Fibroblast of skin of left quadriceps (primary cell): ENCODE measurements at regions not wholly inside any gene's neighbourhood (a gene's known extent, or its start where the extent isn't known, plus 50 kb on each side); places are given as distances from the start of the nearest gene placed in this dataset.

Experiments used
- DNase-seq, 2 experiments: peaks; one replicate each; pipeline ENCODE4 v3.0.0-alpha.2; 2013; ENCODE audit warnings: low read depth in 2 of 2

DNA sequence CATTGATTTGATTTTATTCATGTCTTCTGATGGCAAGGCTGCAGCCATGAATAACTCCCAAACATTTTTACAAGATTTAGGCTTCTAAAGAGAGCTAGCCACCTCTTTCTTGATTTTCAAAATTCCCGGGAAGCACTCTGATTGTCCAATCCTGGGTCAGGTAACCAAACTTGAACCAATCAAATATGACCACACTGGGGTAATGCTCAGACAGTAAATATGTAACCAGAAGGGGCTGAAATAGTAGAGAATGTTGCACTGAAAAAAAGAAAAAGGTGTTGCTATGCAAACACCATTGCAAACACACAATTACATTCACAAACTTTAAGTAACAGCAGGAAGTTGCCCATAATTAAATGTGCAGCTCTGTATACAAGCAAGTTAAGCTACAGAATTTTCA is 112.9 kb upstream of the IQCM start:
- DNase-seq: no peak

DNA sequence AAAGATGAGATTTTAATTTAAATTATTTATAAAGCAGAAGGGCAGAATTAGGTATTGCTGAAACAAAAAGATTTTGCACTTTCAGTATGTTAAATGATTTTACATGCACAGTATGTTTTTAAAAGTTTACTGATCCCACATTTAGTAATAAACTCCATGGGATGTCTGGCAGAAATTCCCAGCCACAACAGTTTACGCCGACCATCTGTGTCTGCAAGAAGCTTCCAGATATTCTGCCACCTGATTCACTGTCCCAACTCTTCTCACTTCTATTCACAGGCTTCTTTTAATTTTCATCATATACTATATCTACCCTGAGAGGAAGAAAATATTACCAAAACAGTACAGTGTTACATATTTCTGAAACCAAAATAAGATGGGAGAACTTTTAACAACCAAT is 115.8 kb upstream of the IQCM start:
- no peak for DNase-seq

DNA sequence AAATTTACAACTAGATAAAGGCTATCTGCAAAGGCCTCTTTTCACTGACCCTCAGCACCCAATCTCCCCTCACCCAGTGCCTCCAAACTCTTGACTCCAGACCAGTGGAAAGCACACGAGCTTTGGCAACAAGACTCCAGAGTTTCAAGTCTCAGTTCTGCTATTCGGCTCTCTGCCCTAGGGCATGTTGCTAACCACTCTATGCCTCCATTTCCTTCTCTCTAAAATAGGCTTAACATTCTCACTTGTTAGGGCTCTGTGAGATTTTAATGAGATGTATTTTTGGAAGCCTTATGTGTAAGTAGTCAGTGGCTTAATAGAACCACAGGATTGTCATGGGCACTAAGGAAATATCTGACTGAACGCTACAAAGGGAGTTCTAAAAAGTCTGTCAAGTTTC is 116.5 kb upstream of the IQCM start:
- no peak for DNase-seq

DNA sequence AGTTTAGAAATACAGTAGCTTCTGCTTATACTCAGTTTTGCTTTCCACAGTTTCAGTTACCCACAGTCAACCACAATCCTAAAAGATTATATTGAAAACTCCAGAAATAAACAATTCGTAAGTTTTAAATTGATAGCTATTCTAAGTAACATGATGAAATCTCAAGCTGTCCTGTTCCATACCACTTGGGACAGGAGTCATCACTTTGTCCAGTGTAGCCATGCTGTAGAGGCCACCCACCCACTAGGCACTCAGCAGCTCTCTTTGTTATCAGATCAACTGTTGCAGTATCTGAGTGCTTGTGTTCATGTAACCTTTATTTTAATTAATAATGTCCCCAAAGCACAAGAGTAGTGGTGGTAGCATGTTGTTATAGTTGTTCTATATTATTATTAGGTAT is 117.5 kb upstream of the IQCM start:
- no peak for DNase-seq

DNA sequence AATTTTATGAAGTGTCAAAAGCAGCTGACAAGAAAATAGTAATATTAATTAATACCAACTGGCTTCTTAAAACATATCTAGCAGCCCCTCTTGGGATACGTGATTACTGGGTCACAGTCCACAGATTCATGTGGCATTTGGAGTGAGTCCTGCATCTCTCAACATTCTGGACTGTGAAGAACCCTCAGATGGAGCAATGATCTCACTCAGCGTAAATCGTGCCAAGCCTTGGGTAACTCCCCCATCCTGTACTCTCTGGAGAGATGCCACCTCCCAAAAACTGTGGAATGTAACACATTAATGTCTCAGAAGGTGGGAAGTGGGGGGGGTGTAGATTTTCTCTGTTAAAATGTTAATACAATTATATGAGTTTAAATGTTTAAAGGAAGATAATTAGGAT is 118.2 kb upstream of the IQCM start:
- DNase-seq: no peak

DNA sequence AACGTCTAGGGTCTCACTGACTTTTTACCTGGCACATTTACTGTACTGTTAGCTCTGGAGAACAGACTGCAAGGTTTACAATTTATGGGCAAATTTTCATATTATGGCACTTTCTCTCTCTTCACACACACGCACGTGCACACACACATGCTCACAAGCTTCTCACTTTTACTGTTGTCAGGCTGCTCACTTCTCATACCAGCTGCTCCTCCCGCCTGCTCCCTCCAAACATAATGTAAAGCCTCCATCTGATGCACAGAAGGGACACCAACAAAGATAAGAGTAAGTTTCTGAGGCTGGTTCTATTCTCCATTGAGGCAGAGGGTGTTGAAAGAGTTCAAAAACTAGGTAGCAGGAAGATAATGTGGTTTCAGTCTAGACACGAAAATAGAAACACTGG is 128.9 kb upstream of the DCLK2 start:
- DNase-seq: no peak

DNA sequence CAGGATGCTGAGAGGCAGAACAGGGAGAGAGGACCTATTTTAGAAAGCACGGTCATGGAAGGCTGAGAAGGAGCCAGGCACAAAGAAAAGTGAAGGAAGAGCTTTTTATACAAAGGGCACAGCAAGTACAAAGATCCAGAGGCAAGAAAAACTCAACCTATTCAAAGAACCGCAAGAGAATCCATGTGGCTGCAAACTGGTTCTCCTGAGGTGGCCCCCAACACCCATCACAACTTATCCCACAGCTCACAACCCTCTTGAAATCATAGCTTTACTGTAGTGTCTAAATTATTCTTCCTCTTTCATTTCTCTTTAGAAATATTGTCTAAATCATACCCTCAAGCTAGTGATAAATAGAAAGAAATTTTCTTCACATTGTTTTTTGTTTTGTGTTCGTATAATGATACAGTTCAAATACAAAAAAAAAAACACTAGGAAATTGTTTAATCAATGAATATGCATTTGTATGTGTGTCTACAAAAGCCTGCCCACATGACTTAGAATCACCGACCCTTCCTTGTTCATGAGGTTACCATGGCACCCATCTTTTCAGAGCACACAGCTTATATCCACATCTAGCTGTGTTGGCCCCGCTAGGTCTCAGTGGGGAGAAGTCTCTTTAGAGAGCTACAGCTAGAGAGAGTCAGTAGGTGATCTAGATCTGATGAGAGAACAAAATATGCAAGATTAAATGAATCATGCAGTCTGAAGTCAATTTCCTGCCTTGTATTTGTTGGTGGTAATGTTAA is 126.9 kb upstream of the DCLK2 start:
- DNase-seq: no peak

DNA sequence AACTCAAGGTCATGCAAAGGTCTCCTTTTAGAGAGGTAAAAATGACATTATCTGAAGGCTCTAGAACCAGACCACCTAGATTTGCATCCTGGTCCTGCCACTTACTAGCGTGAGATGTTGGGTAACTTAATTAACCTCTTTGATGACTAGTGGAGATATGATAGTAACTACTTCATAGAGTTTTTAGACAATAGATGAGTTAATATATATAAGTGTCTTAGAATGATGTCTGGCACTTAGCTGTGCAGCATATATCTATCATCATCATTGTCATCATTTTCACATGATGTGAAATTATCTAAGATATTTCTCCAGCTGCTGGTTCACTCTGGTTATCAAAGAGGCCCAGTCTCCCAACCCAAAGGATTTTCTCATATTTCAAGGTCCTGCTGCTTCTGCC is 126.1 kb upstream of the DCLK2 start:
- no peak for DNase-seq

DNA sequence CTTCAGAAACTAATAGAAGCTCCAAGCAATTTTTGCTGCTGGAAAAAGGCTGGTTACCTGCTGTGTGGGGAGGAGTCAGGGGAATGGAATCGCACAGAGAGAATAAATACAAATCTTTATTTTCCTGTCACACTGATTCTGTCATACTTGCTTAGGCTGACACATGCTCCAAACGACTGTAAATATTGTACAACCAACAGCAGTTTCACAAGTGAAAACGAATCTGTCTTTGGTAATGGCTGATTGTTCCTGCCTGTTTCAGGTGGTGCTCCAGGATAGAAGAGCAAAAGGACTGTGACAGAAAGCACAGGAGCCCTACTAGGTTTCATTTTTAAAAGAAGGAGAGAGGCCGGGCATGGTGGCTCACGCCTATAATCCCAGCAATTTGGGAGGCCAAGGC is 125.5 kb upstream of the DCLK2 start:
- DNase-seq: no peak

DNA sequence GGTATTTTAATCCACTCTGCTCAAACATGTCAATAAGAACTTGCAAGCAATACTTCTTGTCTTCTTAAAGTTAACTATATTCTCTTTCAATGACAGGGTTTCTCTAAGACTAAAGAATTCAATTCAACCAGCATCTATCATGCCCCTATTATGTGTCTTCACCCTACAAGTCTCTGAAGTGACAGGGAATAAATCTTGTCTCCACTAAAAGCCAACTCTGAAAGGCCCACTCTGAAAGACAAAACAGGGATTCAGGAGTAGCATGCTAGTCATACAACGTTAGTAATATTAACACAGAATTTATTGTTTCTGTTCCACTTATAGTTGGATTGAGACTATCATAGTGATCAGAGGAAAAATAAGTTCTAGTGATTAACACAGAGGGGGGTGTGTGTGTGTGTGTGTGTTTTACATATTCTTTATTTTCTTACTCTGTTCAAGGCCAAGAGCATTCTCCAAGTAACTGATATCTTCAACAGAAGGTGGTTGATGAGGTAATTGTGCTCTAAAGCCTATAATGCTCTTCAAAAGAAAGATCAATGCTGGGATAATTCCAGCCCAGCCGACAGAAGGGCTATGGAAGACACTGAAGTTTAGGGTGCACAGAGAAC is 122.4 kb upstream of the DCLK2 start:
- DNase-seq: no peak

DNA sequence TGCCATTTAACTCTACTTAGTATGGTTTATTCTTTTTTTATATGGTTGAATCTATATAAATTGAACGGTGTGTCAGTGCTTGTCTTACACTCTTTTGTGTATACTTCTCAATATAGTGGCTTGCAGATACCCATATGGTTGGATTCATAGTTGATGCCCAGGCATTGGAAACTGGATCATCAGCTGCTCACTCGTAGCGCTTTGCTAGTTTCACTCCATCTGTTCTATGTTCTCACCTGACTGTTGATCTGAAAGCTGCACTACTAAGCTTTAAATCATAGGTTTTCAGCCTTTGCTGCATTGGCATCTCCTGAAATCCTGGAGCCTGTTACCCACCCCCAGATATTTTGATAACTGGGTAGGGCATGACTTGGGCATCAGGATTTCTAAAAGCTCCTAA is 121.6 kb upstream of the DCLK2 start:
- no peak for DNase-seq

DNA sequence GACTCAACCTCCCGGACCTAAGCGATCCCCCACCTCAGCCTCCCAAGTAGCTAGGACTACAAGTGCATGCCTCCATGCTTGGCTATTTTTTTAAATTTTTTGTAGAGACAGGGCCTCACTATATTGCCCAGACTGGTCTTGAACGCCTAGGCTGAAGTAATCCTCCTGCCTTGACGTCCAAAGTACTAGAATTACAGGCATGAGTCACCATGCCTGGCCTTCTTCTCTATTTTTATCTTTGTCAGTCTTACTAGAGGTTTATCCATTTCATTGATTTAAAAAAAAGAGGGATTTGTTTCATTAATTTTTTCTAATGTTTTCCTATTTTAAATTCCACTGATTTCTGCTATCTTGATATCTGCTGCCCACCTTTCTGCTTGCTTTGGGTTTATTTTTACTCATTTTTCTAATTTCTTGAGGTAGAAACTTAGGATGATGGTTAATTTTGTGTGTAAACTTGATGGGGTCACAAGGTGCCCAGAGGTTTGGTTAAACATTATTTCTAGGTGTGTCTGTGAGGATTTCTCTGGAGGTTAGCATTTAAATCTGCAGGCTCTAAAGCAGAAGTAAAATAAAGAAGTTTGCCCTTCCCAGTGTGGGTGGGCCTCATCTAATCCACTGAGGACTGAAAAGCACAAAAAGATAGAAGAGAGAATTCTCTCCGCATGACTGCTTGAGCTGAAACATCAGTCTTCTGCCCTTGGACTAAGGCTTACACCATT is 116.2 kb upstream of the DCLK2 start:
- DNase-seq: peak; percentile 8 to 10

DNA sequence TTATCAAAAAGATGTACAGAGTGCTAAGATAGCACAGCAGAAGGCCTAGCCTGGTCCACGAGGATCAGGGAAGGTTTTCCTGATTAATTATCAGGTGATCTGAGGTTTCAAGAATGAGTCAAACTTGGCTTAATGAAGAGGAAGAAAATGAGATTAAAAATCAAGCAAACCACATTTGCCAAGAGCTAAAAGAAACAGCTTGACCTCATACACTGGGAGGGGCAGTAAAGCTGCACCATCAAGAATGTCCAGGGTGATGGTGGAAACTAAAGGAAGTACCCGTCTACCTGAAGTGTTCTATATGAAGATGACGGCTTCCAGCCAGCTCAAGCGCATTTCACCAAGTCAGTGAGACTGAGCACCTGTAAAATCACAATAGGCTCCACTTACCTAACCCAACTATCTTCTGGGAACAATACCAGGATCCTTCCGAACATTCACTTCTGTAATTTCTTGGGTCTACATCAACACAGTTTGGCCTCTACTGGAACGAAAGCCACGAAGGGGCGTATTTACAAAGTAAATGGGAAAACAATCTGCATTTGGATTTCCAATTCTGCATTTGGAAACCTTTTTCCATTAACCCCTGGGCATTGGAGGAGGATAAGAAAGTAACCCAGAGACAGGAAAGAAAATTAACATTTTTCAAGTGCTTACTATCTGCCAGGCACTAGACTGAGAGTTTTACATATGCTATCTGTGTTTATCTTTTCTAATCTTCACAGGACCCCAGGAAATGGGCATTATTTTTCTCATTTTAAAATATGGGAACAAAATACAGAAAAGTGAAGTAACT is 114.0 kb upstream of the DCLK2 start:
- DNase-seq: no peak

DNA sequence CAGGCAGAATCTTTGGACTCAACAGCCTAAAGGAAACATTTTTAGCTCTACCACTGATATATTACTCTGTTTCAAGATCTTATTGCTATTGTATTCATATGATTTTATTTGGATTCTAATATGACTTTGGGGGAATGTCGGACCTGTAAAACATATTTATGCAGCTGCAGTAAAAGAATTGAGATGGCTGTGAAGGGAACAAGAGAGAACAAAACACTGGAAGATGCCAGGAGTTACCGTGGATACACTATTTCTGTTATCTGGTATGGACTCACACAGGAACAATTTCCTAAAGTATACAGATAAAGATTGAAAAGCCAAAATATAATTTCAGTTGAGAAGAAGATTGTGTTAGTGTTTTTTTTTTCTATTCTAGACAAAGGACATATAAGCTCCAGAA is 113.0 kb upstream of the DCLK2 start:
- DNase-seq: no peak

DNA sequence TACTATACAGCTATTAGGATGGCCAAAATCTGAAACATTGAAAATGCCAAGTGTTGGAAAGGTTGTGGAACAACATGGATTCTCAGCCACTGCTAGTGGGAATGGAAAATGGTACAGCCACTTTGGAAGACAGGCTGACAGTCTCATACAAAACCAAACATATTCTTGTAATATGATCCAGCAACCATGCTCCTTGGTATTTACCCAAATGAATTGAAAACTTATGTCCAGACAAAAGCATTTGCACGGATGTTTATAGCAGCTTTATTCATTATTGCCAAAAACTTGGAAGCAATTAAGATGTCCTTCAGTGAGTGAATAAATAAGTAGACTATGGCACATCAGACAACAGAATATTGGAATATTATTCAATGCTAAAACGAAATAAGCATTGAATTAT is 105.8 kb upstream of the DCLK2 start:
- DNase-seq: peak in 1 of 2 experiments; percentile 41

DNA sequence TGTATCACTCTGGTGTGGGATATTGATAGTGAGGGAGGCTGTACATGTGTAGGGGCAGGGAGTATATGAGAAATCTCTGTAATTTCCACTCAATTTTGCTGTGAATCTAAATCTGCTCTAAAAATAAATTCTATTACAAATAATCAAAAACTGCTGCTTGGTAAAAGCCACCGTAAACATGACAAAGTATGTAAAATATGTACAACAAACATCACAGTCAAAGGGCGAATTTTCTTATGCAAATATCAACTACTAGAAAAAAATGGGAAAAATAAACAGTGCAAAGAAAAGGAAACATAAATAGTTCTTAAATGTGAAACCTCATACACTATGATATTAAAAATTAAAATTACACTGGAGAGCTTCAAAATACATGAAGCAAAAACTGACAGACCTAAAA is 105.1 kb upstream of the DCLK2 start:
- DNase-seq: no peak

DNA sequence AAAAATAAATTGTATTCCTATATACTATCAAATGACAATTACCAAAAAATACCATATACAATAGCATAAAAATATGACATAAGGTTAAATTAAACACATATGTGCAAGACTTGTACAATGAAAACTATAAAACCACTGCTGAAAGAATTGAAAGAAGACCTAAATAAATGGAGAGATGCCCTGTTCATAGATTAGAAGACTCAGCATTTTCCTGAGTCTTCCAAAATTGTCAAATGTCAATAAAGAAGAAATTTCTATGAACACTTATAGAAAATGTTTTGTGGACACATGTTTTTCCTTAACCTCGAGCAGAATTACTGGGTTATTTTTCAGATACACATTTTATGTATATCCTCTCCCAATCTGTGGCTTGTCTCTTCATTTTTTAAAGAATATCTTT is 103.1 kb upstream of the DCLK2 start:
- DNase-seq: no peak

DNA sequence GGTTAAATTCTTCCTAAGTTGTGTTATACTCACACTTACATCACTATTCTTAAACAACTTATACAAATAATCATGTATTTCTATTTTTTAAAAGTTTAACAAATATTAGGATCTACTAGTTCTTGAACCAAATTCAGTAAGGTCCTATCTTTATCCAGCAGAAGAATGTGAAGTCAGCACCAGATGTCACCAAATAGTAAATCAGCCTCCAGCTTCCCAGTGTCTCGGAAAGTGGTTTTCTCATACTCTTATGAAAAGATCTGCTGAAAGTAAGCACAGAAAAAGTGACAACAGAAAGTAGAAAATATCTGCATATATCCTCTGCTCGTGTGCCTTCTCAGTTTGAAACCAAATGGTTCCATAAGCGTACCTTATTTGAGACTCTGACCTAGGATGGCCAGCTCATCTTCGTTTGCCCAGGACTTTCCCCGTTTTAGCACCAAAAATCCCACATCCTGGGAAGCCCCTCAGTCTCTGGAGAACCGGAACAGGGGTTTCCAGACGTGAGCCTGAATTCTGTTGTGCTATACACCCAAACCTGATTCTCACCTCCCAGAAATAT is 98.0 kb upstream of the DCLK2 start:
- no peak for DNase-seq

DNA sequence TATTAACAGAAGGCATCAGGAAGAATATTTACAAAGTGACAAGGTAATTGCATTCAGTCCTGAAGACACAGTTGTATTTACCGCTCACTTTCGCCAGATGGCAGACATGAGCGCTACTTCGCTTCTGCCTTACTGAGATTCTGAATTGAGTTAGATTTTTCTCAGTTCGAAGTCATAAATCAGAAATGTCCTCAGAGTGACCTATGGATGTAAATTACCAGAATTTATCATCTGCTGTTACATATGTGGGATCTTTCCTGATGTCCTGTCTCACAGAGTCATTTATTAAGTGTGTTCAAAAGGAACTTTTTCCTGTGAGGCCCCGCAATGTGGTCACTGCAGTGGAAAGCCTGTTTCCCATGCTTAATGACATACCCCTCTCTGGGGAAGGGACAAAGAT is 97.3 kb upstream of the DCLK2 start:
- no peak for DNase-seq

DNA sequence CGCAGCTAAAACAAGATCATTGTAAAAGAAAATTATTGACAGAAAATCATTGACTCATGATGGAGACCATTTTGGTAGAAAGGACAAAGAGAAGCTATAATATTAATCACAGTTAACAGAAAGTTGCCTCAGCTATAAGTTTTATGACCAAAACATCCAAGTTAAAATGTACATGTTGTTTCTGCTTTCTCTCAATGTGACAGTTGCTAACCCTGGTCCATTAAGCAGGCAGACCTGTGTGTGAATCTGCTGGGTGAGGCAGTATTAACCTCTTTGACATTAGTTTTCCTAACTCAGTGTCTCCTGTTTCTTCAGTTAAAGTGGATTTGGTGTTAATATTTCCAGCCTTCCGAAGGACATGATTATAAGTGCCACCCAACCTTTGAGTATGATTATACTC is 94.8 kb upstream of the DCLK2 start:
- no peak for DNase-seq

DNA sequence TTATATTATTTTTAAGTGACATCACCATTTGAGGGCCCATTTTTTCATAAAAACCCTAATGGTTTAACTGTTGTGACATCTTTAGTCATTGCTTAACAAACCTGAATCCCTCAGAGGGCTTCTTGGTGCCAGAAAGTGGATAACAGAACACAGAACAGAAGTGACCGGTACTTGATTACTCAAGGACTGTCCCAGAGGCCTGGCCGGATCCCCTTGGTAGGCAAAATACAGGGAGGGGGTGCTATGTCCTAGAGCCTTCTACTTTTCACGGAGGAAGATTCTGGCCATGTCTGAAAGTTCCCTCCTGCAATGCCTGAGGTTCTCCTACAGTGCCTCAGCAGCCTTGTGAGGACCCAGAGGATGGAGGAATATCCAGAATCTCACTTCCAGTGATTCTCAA is 94.3 kb upstream of the DCLK2 start:
- DNase-seq: no peak

DNA sequence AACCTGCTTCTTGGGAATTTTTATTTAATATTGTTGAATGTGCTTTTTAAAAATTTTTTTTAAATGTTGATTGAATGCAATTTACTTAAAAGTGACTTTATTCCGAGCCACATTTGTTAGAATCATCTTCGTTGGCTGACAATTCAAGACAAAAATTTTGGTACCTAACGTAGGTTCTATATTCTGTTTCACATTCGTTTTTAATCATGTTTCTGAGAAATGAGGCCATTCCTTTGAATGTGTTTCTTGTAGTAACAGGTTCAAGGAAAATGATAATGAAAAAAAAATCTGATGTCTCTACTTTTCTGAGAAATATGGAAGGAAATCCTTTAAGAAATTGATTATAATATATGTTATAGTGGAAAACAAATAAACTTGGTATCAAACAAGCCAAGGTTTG is 92.3 kb upstream of the DCLK2 start:
- no peak for DNase-seq
